ENCODE measurements at regions not wholly inside any gene's neighbourhood (a gene's known extent, or its start where the extent isn't known, plus 50 kb on each side); places are given as distances from the start of the nearest gene placed in this dataset.

DNA sequence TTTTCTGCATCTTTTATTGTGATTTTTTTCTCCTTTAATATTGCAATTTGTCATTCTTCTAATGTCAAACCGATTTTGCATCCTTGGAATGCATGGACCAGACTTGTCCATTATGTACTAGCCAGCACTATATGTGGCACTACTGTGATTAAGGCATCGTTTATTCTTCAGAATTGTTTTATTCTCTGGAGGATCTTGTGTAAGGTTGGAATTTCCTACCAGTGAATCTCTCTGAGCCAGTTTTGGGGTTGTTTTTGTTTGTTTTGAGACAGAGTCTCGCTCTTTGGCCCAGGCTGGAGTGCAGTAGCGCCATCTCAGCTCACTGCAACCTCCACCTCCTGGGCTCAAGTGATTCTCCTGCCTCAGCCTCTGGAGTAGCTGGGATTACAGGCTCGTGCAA, 58.5 kb downstream of the IGLL5 start:
- Histone ChIP-seq H3K27ac (ENCODE audit: insufficient read depth, low read length) (no peak overlapping the region), H4K20me1 (ENCODE audit: control insufficient read depth, extremely low read depth, insufficient read depth, low read length) (no peaks in the 10 kb centered on the region), H3K4me1 (ENCODE audit: control insufficient read depth, extremely low read depth, insufficient read depth, low read length) (no peaks in the 10 kb centered on the region), H3K9me3 (ENCODE audit: control insufficient read depth, insufficient read depth, low read depth, low read length) (no peaks in the 10 kb centered on the region), H3K27me3 (ENCODE audit: control insufficient read depth, insufficient read depth, low read length) (no peaks in the 10 kb centered on the region), H2AFZ (ENCODE audit: low read length) (no peak overlapping the region), H3K79me2 (ENCODE audit: control insufficient read depth, insufficient read depth, low read length) (no peaks in the 10 kb centered on the region), H3K4me3 (replicated peaks in 1 of 4; ENCODE audit: control extremely low read depth in 1 of 4, insufficient read depth in 1 of 4, low read depth in 3 of 4, low read length in 4 of 4) (no peak overlapping the region), H3K4me2 (ENCODE audit: extremely low read depth, insufficient read depth, low read length) (no peak overlapping the region), H3K9ac (ENCODE audit: insufficient read depth, low read length) (no peak overlapping the region), H3K36me3 (ENCODE audit: control insufficient read depth, insufficient read depth, low read length) (no peaks in the 10 kb centered on the region)
- DNase-seq (ENCODE audit: low read depth in 2 of 2) = no peak
- no peak for TF ChIP-seq EZH2 (IDR thresholded peaks at IDR 0.05; ENCODE audit: low read length, missing control alignments)

DNA sequence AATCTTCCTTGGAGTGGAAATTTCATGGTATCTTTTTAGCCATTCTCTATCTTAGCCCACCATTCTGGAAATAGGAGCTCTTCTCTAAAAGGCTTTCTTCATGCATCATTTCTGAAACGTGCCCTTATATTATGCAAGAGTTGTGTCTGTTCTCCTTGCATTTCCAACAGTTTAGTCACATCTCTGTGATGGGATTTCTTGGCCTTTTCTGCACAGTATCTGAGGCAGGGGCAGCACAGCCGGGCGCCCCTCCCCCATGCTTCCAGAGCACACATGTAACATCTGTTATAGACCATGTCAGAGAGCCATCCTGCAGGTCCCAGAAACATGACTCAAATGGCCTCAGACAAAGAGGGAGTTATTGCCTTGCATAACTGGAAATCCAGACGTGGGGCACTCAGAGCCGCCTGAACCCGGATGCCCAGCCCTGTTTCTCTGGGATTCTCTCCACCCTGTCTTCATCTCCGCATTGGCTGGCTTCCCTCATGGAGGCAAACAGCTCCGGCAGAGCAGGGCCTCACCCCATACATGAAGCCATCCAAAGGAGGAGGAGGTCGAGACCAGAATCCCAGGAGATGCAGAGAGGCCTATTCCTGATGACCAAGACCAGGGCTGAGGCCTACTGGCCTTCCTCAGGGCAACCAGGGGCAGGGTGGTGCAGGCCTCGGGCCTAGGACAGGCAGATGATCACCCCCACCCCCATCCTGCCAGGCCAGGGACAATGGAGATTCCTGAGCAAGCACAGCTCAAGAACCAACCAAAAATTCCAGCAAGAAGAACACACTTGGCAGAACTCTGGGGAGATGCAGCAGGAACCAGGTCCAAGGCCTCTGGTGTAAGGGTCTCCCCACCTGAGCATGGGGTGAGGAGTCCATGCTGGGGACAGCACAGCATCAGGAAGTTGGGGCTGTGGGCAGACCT, 61.3 kb downstream of the IGLL5 start:
- H4K20me1 ChIP-seq (ENCODE audit: control insufficient read depth, extremely low read depth, insufficient read depth, low read length) = no peaks in the 10 kb centered on the region
- H3K9ac ChIP-seq (ENCODE audit: insufficient read depth, low read length) = no peak overlapping the region
- H3K79me2 ChIP-seq (ENCODE audit: control insufficient read depth, insufficient read depth, low read length) = no peaks in the 10 kb centered on the region
- DNase-seq (ENCODE audit: low read depth in 2 of 2) = peak; percentile 2 to 6
- H2AFZ ChIP-seq (ENCODE audit: low read length) = no peak overlapping the region
- no peaks in the 10 kb centered on the region for H3K36me3 ChIP-seq (ENCODE audit: control insufficient read depth, insufficient read depth, low read length)
- H3K27me3 ChIP-seq (ENCODE audit: control insufficient read depth, insufficient read depth, low read length) = no peaks in the 10 kb centered on the region
- no peak overlapping the region for H3K4me3 ChIP-seq (replicated peaks in 1 of 4; ENCODE audit: control extremely low read depth in 1 of 4, insufficient read depth in 1 of 4, low read depth in 3 of 4, low read length in 4 of 4)
- no peak overlapping the region for H3K27ac ChIP-seq (ENCODE audit: insufficient read depth, low read length)
- H3K4me2 ChIP-seq (ENCODE audit: extremely low read depth, insufficient read depth, low read length) = no peak overlapping the region
- no peaks in the 10 kb centered on the region for H3K9me3 ChIP-seq (ENCODE audit: control insufficient read depth, insufficient read depth, low read depth, low read length)
- no peak for TF ChIP-seq EZH2 (IDR thresholded peaks at IDR 0.05; ENCODE audit: low read length, missing control alignments)
- TF ChIP-seq, protein P1, sequence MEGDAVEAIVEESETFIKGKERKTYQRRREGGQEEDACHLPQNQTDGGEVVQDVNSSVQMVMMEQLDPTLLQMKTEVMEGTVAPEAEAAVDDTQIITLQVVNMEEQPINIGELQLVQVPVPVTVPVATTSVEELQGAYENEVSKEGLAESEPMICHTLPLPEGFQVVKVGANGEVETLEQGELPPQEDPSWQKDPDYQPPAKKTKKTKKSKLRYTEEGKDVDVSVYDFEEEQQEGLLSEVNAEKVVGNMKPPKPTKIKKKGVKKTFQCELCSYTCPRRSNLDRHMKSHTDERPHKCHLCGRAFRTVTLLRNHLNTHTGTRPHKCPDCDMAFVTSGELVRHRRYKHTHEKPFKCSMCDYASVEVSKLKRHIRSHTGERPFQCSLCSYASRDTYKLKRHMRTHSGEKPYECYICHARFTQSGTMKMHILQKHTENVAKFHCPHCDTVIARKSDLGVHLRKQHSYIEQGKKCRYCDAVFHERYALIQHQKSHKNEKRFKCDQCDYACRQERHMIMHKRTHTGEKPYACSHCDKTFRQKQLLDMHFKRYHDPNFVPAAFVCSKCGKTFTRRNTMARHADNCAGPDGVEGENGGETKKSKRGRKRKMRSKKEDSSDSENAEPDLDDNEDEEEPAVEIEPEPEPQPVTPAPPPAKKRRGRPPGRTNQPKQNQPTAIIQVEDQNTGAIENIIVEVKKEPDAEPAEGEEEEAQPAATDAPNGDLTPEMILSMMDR (conservative IDR thresholded peaks at IDR 0.05 in 1 of 2, IDR thresholded peaks at IDR 0.05 in 1 of 2; ENCODE audit: low read depth in 1 of 2, low read length in 2 of 2) = no peak
- H3K4me1 ChIP-seq (ENCODE audit: control insufficient read depth, extremely low read depth, insufficient read depth, low read length) = no peaks in the 10 kb centered on the region

DNA sequence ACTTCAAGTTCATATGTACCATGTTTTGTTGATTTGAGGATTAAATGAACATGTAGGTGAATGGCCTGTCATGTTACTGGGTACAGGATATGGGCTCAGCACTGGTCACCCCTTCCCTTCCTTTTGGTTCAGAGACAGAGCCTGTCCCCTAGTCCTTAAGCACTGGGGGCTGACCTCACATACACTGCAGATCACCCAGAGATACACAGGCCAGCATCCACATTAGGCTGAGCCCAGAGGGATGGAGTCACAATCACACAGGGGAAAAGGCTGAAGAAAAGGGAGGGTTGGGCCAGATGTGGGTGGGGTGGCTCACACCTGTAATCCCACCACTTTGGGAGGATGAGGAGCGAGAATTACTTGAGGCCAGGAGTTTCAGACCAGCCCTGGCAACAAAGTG, 62.3 kb downstream of the IGLL5 start:
- no peak overlapping the region for H2AFZ ChIP-seq (ENCODE audit: low read length)
- H3K27me3 ChIP-seq (ENCODE audit: control insufficient read depth, insufficient read depth, low read length) = no peaks in the 10 kb centered on the region
- no peak overlapping the region for H3K9ac ChIP-seq (ENCODE audit: insufficient read depth, low read length)
- TF ChIP-seq EZH2 (IDR thresholded peaks at IDR 0.05; ENCODE audit: low read length, missing control alignments) = no peak
- TF ChIP-seq, protein P1 (conservative IDR thresholded peaks at IDR 0.05 in 1 of 2, IDR thresholded peaks at IDR 0.05 in 1 of 2; ENCODE audit: low read depth in 1 of 2, low read length in 2 of 2) = no peak
- H3K9me3 ChIP-seq (ENCODE audit: control insufficient read depth, insufficient read depth, low read depth, low read length) = no peaks in the 10 kb centered on the region
- no peaks in the 10 kb centered on the region for H3K4me1 ChIP-seq (ENCODE audit: control insufficient read depth, extremely low read depth, insufficient read depth, low read length)
- H4K20me1 ChIP-seq (ENCODE audit: control insufficient read depth, extremely low read depth, insufficient read depth, low read length) = no peaks in the 10 kb centered on the region
- no peak overlapping the region for H3K27ac ChIP-seq (ENCODE audit: insufficient read depth, low read length)
- H3K79me2 ChIP-seq (ENCODE audit: control insufficient read depth, insufficient read depth, low read length) = no peaks in the 10 kb centered on the region
- no peak overlapping the region for H3K4me2 ChIP-seq (ENCODE audit: extremely low read depth, insufficient read depth, low read length)
- DNase-seq (ENCODE audit: low read depth in 2 of 2) = no peak
- H3K36me3 ChIP-seq (ENCODE audit: control insufficient read depth, insufficient read depth, low read length) = no peaks in the 10 kb centered on the region
- H3K4me3 ChIP-seq (replicated peaks in 1 of 4; ENCODE audit: control extremely low read depth in 1 of 4, insufficient read depth in 1 of 4, low read depth in 3 of 4, low read length in 4 of 4) = no peak overlapping the region

All from fibroblast of lung (primary cell).